ENCODE measurements at regions not wholly inside any gene's neighbourhood (a gene's known extent, or its start where the extent isn't known, plus 50 kb on each side); places are given as distances from the start of the nearest gene placed in this dataset.

- Histone ChIP-seq H3K79me2 (ENCODE audit: control insufficient read depth, insufficient read depth, low read length) (no peaks in the 10 kb centered on the region), H3K4me1 (ENCODE audit: control insufficient read depth in 2 of 2, insufficient read depth in 2 of 2, low read length in 2 of 2) (no peaks in the 10 kb centered on the region), H3K27ac (ENCODE audit: low read length in 2 of 2) (no peak overlapping the region), H3K4me3 (ENCODE audit: control extremely low read depth in 1 of 5, extremely low read depth in 1 of 5, insufficient read depth in 1 of 5, low read depth in 2 of 5, low read length in 4 of 5) (no peak overlapping the region), H3K27me3 (replicated peaks in 1 of 4; ENCODE audit: control extremely low read depth in 1 of 4, control insufficient read depth in 3 of 4, insufficient read depth in 4 of 4, low read length in 3 of 4) (no peaks in the 10 kb centered on the region), H4K20me1 (ENCODE audit: control insufficient read depth, insufficient read depth, low read length, poor library complexity, severe bottlenecking) (no peaks in the 10 kb centered on the region), H3K9ac (ENCODE audit: low read length) (no peak overlapping the region), H3K36me3 (replicated peaks in 1 of 2; ENCODE audit: control extremely low read depth in 1 of 2, control insufficient read depth in 1 of 2, extremely low read depth in 1 of 2, insufficient read depth in 2 of 2, low read length in 1 of 2) (no peaks in the 10 kb centered on the region), H3K9me3 (ENCODE audit: control extremely low read depth in 1 of 3, control insufficient read depth in 2 of 3, insufficient read depth in 1 of 3, low read length in 2 of 3) (no peaks in the 10 kb centered on the region), H3K4me2 (replicated peaks; ENCODE audit: low read depth, low read length, poor library complexity, severe bottlenecking) (no peak overlapping the region), H2AFZ (ENCODE audit: insufficient read depth, low read depth, low read length, poor library complexity, severe bottlenecking) (peak overlapping the region; percentile 7)
- ChIA-PET POLR2A (no interaction called here), CTCF (interaction anchor here (1.4 kb wide), 1 partner anchor 57 kb away, joined by 3 read pairs; no protein-coding TSS in a partner anchor)
- Mint-ChIP-seq H3K9me3 (ENCODE audit: insufficient read depth) (no peaks in the 10 kb centered on the region), H3K27ac (no peak overlapping the region), H3K27me3 (peaks cover 4% of the 10 kb centered on the region), H3K4me1 (peaks cover 6% of the 10 kb centered on the region), H3K4me3 (no peak overlapping the region)
- intact Hi-C loops (cut with micrococcal nuclease), result loop anchor here (1.0 to 10.0 kb wide), 2 partner anchors 631 to 1109 kb away; no protein-coding TSS in a partner anchor
- ATAC-seq (ENCODE audit: low read depth), result no peak
- whole genome bisulfite sequencing (ENCODE audit: insufficient coverage), result no CpG with 5 or more reads among the region's 3 CpGs
- no peak for DNase-seq
- TF ChIP-seq EZH2 (IDR thresholded peaks at IDR 0.05; ENCODE audit: borderline replicate concordance, insufficient read depth, low read depth, low read length, poor library complexity, severe bottlenecking), result no peak
- TF ChIP-seq CTCF (IDR thresholded peaks at IDR 0.05), result no peak
Observed at GRCh38 chr6:145213614-145214013, 521.7 kb downstream of the EPM2A start.

- H3K4me3 Mint-ChIP-seq, result no peak overlapping the region
- Histone ChIP-seq H2AFZ (ENCODE audit: insufficient read depth, low read depth, low read length, poor library complexity, severe bottlenecking) (no peak overlapping the region), H3K36me3 (replicated peaks in 1 of 2; ENCODE audit: control extremely low read depth in 1 of 2, control insufficient read depth in 1 of 2, extremely low read depth in 1 of 2, insufficient read depth in 2 of 2, low read length in 1 of 2) (no peaks in the 10 kb centered on the region), H3K27ac (ENCODE audit: low read length in 2 of 2) (no peak overlapping the region), H3K9me3 (ENCODE audit: control extremely low read depth in 1 of 3, control insufficient read depth in 2 of 3, insufficient read depth in 1 of 3, low read length in 2 of 3) (no peaks in the 10 kb centered on the region), H3K4me1 (ENCODE audit: control insufficient read depth in 2 of 2, insufficient read depth in 2 of 2, low read length in 2 of 2) (no peaks in the 10 kb centered on the region), H3K79me2 (ENCODE audit: control insufficient read depth, insufficient read depth, low read length) (no peaks in the 10 kb centered on the region), H3K27me3 (replicated peaks in 1 of 4; ENCODE audit: control extremely low read depth in 1 of 4, control insufficient read depth in 3 of 4, insufficient read depth in 4 of 4, low read length in 3 of 4) (no peaks in the 10 kb centered on the region), H4K20me1 (ENCODE audit: control insufficient read depth, insufficient read depth, low read length, poor library complexity, severe bottlenecking) (no peaks in the 10 kb centered on the region), H3K4me2 (replicated peaks; ENCODE audit: low read depth, low read length, poor library complexity, severe bottlenecking) (no peak overlapping the region), H3K4me3 (ENCODE audit: control extremely low read depth in 1 of 5, extremely low read depth in 1 of 5, insufficient read depth in 1 of 5, low read depth in 2 of 5, low read length in 4 of 5) (no peak overlapping the region), H3K9ac (ENCODE audit: low read length) (no peak overlapping the region)
- no peak overlapping the region for H3K27ac Mint-ChIP-seq
- ATAC-seq (ENCODE audit: low read depth) (no peak), DNase-seq (peak; percentile 16)
- no peaks in the 10 kb centered on the region for H3K9me3 Mint-ChIP-seq (ENCODE audit: insufficient read depth)
- CTCF ChIA-PET, result interaction anchor here (1.4 kb wide), 1 partner anchor 58 kb away, joined by 3 read pairs; no protein-coding TSS in a partner anchor
- TF ChIP-seq CTCF (IDR thresholded peaks at IDR 0.05), result peak; percentile 68
- no peak for TF ChIP-seq EZH2 (IDR thresholded peaks at IDR 0.05; ENCODE audit: borderline replicate concordance, insufficient read depth, low read depth, low read length, poor library complexity, severe bottlenecking)
- peaks cover 4% of the 10 kb centered on the region for H3K27me3 Mint-ChIP-seq
- intact Hi-C loops (cut with micrococcal nuclease), result loop anchor here (10.0 kb wide), 1 partner anchor 1110 kb away; no protein-coding TSS in a partner anchor
- H3K4me1 Mint-ChIP-seq, result peaks cover 6% of the 10 kb centered on the region
- POLR2A ChIA-PET, result no interaction called here
- no CpG with 5 or more reads among the region's 2 CpGs for WGBS (ENCODE audit: insufficient coverage)
Observed at GRCh38 chr6:145214570-145214969, 520.8 kb downstream of the EPM2A start.
